ENCODE measurements at regions not wholly inside any gene's neighbourhood (a gene's known extent, or its start where the extent isn't known, plus 50 kb on each side); places are given as distances from the start of the nearest gene placed in this dataset.

GRCh38 chr1:244918421-244919319 lies 54.3 kb upstream of the HNRNPU start:
- Histone ChIP-seq H3K4me3 (ENCODE audit: low read length) (peak overlapping the region; percentile 53), H3K36me3 (ENCODE audit: control insufficient read depth, insufficient read depth, low read length) (no peaks in the 10 kb centered on the region), H3K27ac (ENCODE audit: low read length) (no peak overlapping the region), H3K4me1 (ENCODE audit: control insufficient read depth, insufficient read depth, low read length) (no peaks in the 10 kb centered on the region), H3K27me3 (ENCODE audit: control insufficient read depth, insufficient read depth, low read length) (no peaks in the 10 kb centered on the region), H3K9me3 (ENCODE audit: control insufficient read depth, low read depth, low read length) (no peaks in the 10 kb centered on the region)
- WGBS (ENCODE audit: insufficient coverage, low lambda C conversion rate), result 80% methylated on average over 1 of the region's 62 CpGs
- peak; percentile 41 to 75 for DNase-seq

GRCh38 chr1:244917073-244917670 lies 52.8 kb upstream of the HNRNPU start:
- Histone ChIP-seq H3K36me3 (ENCODE audit: control insufficient read depth, insufficient read depth, low read length) (no peaks in the 10 kb centered on the region), H3K9me3 (ENCODE audit: control insufficient read depth, low read depth, low read length) (no peaks in the 10 kb centered on the region), H3K4me3 (ENCODE audit: low read length) (no peak overlapping the region), H3K27ac (ENCODE audit: low read length) (no peak overlapping the region), H3K4me1 (ENCODE audit: control insufficient read depth, insufficient read depth, low read length) (no peaks in the 10 kb centered on the region), H3K27me3 (ENCODE audit: control insufficient read depth, insufficient read depth, low read length) (no peaks in the 10 kb centered on the region)
- 96% methylated on average over 5 of the region's 14 CpGs for WGBS (ENCODE audit: insufficient coverage, low lambda C conversion rate)
- no peak for DNase-seq

GRCh38 chr1:244915736-244916135 lies 51.4 kb upstream of the HNRNPU start:
- H3K36me3 ChIP-seq (ENCODE audit: control insufficient read depth, insufficient read depth, low read length), result no peaks in the 10 kb centered on the region
- no peak overlapping the region for H3K4me3 ChIP-seq (ENCODE audit: low read length)
- H3K9me3 ChIP-seq (ENCODE audit: control insufficient read depth, low read depth, low read length), result no peaks in the 10 kb centered on the region
- H3K27ac ChIP-seq (ENCODE audit: low read length), result no peak overlapping the region
- no peaks in the 10 kb centered on the region for H3K4me1 ChIP-seq (ENCODE audit: control insufficient read depth, insufficient read depth, low read length)
- no peak for DNase-seq
- H3K27me3 ChIP-seq (ENCODE audit: control insufficient read depth, insufficient read depth, low read length), result no peaks in the 10 kb centered on the region
- WGBS (ENCODE audit: insufficient coverage, low lambda C conversion rate), result no CpG with 5 or more reads among the region's 7 CpGs

GRCh38 chr1:244914761-244915160 lies 50.4 kb upstream of the HNRNPU start:
- DNase-seq, result no peak
- Histone ChIP-seq H3K27ac (ENCODE audit: low read length) (no peak overlapping the region), H3K4me3 (ENCODE audit: low read length) (no peak overlapping the region), H3K36me3 (ENCODE audit: control insufficient read depth, insufficient read depth, low read length) (no peaks in the 10 kb centered on the region), H3K27me3 (ENCODE audit: control insufficient read depth, insufficient read depth, low read length) (no peaks in the 10 kb centered on the region), H3K9me3 (ENCODE audit: control insufficient read depth, low read depth, low read length) (no peaks in the 10 kb centered on the region), H3K4me1 (ENCODE audit: control insufficient read depth, insufficient read depth, low read length) (no peaks in the 10 kb centered on the region)
- 100% methylated on average over 3 of the region's 4 CpGs for WGBS (ENCODE audit: insufficient coverage, low lambda C conversion rate)

Measured in large intestine (tissue), 3 donors.